ENCODE measurements at regions not wholly inside any gene's neighbourhood (a gene's known extent, or its start where the extent isn't known, plus 50 kb on each side); places are given as distances from the start of the nearest gene placed in this dataset.

GRCh38 chr6:56377295-56377694, 129.9 kb upstream of the COL21A1 start:
- DNase-seq: no peak

DNA sequence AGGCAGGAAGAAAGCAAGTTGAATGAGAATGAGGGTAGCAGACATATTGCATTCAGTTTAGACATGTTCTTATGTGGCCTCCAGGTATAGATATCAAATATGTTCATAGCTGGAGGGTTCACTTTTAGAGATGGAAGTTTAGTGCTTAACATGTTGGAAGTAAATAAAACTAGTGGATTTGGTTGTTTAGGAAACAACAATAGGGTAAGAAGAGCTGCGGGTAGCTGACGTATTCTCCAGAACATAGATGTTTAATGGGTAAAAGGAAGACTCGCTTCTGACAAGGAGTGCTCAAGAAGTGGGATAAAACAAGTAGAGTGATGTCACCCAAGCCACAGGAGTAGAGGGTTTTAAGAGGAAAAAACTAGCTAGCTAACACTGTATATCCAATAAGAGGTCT, 128.4 kb upstream of the COL21A1 start:
- DNase-seq: no peak

GRCh38 chr6:56374841-56375369, 127.5 kb upstream of the COL21A1 start:
- no peak for DNase-seq

- DNase-seq: no peak
Observed at GRCh38 chr6:56372406-56372995, 125.1 kb upstream of the COL21A1 start.

DNA sequence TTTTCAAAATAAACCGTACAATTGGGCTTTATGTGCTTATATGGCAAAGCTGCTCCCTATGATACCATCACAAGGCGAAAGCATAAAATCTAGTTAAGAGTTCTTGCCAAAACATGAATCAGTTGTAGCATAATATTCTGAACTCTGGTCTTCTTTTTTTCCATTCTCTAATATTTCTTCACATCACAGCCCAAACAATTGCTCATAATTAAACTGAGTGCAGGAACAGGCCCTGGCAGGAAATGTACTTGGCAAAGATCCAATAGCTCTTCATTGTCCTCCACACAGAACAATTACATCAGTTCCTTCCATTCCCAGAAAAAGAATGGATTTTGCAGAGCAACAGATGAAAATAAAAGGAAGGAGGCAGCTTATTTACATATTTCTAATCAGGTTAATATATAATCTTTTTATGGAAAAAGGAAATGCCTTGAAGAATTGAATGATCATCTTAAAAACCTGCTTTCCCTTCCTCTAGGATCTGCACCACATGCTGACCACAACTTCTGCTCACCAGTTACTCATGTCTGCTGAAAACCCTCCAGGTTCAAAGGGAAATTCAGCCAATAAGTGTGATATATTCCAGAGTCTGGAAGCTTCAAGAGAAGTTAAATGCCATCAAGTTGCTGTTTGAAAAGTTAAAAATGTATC, 123.3 kb upstream of the COL21A1 start:
- peak; percentile 48 to 89 (median 51) for DNase-seq

- DNase-seq: peak in 1 of 3 experiments; percentile 29
Observed at GRCh38 chr6:56370127-56370540, 122.8 kb upstream of the COL21A1 start.

DNA sequence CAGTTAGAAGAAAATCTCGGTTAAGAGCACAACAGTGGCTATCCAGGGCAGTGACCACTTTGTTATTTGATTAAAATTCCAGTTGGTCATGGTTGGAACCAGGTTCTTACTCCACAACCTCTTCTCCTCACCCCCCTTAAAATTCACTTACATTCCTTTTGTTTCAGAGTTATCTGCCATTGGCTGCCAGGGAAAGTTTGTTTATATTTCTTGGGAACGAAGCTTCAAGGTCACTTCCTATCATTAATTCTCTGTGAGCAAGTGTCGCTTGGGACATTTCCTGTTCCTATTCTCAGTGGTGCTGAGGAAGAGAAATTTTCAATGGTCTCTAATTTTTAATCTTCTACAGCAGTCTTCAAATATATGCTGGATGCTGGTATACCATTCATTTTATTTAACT, 121.1 kb upstream of the COL21A1 start:
- DNase-seq: no peak

DNA sequence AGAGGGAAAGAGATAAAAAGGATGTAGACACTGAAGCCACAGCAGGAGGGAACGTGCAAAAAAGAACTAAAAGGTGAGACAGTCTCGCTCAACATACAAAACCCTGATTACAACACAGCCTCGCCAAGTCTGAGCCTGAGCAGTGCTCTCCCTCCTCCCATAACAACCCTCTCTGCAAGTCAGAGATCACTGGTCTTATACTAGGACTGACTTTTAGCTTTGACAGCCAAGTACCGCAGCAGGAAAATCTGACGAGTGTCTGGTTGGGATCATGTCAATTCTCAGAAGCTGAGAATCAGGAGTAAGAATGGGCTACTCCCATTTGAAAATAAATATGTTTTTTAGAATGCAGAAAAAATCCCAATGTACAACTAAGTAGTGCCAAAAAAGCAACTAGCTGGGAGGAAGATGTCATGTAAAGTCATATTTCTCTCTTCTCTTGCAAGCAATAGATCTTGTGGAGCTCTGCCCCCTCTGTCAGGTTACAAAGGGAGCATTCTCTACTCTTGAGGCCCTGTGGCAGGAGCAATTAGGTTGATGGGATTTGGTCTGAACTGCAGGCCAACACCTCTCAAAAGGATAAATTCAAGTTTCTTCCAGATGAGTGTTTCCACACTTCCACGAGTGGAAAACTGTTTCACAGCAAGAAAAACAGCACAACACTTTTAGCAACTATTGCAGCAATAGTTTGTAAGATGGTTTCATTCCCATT, 118.9 kb upstream of the COL21A1 start:
- DNase-seq: no peak

- DNase-seq: no peak
Observed at GRCh38 chr6:56364827-56365339, 117.5 kb upstream of the COL21A1 start.

DNA sequence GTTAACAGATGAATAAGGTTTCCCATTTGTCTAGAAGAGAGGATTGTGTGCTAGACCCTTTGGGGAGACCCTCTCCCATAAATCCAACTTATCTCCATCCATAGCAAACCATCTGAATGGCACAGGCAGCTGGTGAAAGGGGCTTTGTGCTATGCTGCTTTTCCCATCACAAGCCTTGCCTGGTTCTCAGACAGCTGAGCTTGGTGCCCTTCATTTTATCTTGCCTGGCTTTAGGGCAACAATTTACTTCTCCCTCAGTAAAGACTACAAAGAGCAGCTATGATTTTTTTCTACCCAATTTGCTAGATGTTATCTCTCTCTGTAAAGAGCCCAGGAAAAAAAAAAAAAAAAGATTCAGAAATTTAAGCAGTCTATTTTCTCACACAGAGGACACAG, 117.0 kb upstream of the COL21A1 start:
- DNase-seq: no peak

DNA sequence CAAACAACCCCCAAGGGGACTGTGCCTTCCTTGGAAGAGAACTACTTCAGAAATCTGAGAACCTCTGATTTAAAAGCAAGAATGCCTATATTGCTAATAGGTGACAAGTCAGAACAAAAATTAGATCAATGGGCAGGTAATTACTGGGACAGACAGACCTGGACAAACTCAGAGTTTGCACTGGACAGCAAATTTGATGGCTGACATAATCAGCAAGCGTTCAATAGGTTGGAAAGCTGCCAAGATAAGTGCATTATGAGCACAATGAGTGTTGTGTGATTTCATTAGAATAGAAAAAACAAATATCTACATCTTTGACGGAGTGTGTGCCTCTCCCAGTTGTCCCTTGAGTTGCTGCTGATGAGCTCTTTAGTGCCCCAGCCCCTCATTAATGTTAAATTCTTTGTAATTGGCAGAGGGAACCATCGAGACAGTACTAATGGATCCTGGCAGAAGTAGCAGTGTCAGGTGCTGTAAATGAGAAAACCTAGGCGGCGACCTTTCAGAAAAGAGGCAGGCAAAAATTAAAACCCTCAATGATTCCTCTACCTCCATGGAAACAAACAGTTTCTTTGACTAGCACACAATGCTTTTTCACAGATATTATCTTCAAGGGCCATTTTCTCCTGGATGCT, 116.5 kb upstream of the COL21A1 start:
- DNase-seq: peak; percentile 6 to 79 (median 56)

DNA sequence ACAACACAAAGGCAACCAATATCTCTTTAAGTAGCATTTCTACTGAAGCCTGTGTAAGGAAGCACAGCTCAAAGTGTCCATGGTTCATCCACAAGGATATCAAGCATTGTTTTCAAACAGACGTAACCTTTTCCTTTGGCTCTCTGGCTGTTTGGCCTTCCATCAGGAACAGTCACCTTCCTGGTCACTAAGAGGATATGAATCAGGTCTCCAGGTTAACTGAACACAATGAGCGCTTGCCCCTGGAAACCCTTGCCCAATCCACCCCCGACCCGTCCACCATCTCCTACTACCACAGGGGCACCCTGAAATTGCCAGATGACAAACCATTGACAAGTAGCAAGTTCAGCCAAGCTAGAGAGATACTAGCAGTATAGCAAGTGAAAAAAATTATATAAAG, 114.4 kb upstream of the COL21A1 start:
- no peak for DNase-seq

- DNase-seq: peak; percentile 65 to 88 (median 77)
Observed at GRCh38 chr6:56359201-56359899, 112.0 kb upstream of the COL21A1 start.

- no peak for DNase-seq
Observed at GRCh38 chr6:56357616-56358373, 110.4 kb upstream of the COL21A1 start.

DNA sequence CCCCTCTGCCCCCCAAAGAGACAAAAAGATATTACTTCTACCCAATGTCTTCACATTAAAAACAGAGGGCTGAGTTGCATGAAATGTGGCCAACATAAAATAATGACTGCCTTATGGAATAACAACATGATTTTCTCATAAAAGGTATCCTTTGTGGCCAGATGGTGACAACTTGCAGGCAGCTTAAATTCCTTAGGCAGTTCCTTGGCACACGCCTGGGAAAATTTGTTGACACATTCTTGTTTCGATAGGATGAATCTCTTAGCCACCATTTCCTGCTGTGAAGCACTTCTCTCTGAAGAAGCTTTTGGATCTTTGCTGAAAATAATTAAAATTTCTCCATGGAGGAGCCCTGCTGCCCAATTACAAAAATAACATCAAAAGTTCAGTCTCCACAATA, 109.0 kb upstream of the COL21A1 start:
- peak in 1 of 3 experiments; percentile 7 for DNase-seq

DNA sequence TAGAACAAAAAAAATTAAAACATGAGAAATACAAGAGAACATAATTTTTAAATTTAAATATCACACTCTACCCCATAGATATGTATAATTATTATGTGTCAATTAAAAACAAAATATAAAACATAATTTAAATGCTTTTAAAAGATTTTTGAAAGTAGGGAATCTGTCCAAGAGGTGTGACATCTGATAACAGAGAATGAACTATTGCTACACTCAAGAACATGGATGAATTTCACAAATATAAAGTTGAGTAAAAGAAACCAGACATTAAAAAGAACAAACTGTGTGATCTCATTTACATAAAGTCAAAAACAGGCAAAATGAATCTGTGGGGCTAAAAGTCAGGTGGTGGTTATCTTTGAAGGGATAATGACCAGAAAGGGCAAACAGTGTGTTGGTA, 106.5 kb upstream of the COL21A1 start:
- no peak for DNase-seq

DNA sequence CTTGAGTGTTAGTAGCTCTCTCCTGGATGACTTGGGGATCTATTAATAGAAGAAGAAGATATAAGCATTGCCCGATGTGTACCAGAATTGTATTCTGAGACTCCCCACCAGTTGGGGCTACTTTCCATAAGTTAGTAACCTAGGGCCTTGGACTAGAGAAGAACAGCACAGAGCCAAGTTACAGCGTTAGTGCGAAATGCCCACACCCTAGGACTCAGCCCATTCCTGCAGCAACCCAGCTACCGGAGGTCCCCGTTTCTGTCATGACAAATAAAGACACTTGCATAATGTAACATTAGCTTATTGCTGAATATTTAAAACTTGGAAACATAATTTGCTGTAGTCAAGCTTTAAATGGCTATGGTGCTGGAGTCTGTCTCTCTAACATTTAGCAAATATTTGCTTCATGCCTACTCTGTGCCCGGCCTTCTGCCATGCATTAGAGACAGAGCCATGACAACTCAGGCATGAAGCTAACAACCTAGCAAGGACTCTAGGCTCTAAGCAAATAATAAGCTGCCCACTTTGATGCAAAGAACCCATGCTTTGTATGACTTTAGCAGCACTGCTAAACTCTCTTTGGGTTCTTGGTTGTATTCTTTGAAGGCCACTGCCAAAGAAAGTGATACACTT, 103.4 kb upstream of the COL21A1 start:
- DNase-seq: peak in 1 of 3 experiments; percentile 4

DNA sequence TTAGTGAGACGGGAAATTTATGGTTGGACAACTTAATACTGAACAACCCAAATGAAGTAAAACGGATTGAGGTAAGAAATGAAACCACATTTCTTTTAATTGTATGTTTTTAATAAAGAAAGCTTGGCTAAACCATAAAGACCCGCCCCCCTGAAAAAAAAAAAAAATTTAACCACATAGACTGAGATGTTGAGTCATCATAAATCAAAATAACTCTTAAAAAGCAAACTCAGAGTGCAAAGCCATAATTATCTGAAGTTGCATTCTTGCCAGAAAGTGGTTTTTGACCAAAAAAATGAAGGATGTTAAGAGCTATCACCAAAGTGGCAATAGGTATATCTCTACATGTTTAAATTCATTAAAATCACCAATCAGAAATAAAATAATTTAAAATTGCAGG, 101.8 kb upstream of the COL21A1 start:
- no peak for DNase-seq

DNA sequence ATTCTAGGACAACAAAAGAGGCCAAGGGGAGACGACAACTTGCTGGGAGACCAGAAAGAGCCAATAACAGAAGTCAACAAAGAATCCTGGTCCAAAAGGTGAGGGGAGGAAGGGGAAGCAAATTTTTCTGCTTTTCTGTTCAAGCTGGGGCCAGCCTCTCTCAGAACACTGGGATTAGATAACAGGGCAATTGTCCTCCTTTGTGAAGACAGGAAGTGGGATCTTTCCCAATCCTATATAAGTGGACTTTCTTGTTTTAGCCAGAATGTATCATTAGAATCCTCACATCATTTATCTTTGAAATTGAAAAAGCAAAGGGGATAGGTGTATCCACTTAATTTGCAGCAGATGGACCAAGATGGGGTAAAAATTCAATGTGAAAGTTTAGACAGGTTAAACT, 101.2 kb upstream of the COL21A1 start:
- no peak for DNase-seq

- no peak for DNase-seq
Observed at GRCh38 chr6:56347526-56347925, 100.1 kb upstream of the COL21A1 start.

DNA sequence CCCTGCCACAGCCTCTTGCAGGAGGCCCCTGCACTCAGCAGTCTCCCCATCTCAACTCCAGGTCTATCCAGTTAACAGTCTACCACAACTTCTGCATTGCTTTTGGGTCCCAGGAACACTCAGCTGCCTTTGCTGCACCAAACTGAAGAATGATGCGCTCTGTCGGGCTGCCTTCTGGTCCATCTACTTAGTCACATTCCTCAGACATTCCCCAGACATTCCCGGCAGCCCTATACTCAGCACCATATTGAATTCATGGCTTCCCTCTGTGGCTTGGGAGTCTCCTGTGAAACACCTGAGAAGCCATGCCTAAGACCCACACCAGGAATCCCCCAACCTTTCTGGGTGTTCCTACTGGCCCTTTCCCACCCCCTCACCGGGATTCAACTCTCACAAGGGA, 99.6 kb upstream of the COL21A1 start:
- no peak for DNase-seq
